ENCODE measurements at regions not wholly inside any gene's neighbourhood (a gene's known extent, or its start where the extent isn't known, plus 50 kb on each side); places are given as distances from the start of the nearest gene placed in this dataset.

DNA sequence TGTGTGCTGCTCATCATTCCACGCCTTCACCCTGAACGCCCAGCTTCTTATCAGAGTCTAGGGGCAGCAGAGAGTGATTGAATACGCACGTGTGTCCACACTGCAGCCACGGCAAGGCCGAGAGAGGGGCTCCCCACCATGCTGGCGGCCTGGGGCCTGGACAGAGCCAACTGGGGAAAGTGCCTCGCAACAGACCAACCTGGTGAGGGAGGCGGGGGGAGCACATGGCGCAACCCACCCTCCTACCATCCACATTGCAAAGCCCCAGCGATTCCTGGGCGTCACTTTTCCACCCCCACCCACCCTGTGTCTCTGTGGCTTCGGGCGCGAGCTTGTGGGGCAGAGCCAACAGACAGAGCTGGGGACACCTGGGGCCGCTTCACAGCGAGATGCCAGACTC is 66.4 kb upstream of the DUSP22 start:
- WGBS, 2 experiments, result 93% methylated on average over 17 of the region's 17 CpGs
- Histone ChIP-seq H3K27ac (ENCODE audit: insufficient read depth, low read depth, low read length, poor library complexity, severe bottlenecking) (no peak overlapping the region), H3K36me3 (ENCODE audit: control insufficient read depth, insufficient read depth, low read length) (no peaks in the 10 kb centered on the region), H3K9me3 (ENCODE audit: control insufficient read depth, low read length) (no peaks in the 10 kb centered on the region), H3K27me3 (ENCODE audit: control insufficient read depth, insufficient read depth, low read length, poor library complexity, severe bottlenecking) (no peaks in the 10 kb centered on the region), H3K4me3 (ENCODE audit: insufficient read depth, low read depth, low read length) (no peak overlapping the region), H3K4me1 (ENCODE audit: control insufficient read depth, insufficient read depth, low read length) (no peaks in the 10 kb centered on the region)

DNA sequence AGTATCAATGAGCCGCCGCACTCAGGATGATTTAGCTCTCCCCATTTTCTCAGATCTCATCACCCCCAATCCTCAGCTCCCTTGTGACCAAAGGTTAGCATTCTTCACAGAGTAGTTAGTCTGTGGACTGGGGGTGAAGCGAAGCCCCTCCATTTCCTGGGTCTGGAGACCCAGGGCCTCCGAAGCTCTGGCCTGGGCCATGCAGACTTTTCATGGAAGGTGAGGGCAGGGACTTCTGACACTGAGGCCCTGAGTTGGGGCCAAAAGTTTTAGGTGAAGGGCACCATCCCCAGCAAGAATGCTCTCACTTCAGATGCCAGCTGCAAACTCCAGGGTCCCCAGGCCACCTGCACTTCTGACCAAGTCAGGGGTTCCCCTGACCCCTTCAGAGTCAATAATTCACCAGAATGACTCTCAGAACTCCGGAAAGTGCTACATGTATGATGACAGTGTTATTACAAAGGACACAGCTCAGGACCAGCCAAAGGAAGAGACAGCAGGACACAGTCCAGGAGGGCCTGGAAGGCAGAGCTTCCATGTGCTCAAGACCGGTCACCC is 65.7 kb upstream of the DUSP22 start:
- Histone ChIP-seq H3K4me3 (ENCODE audit: insufficient read depth, low read depth, low read length) (no peak overlapping the region), H3K36me3 (ENCODE audit: control insufficient read depth, insufficient read depth, low read length) (no peaks in the 10 kb centered on the region), H3K9me3 (ENCODE audit: control insufficient read depth, low read length) (no peaks in the 10 kb centered on the region), H3K4me1 (ENCODE audit: control insufficient read depth, insufficient read depth, low read length) (no peaks in the 10 kb centered on the region), H3K27ac (ENCODE audit: insufficient read depth, low read depth, low read length, poor library complexity, severe bottlenecking) (no peak overlapping the region), H3K27me3 (ENCODE audit: control insufficient read depth, insufficient read depth, low read length, poor library complexity, severe bottlenecking) (no peaks in the 10 kb centered on the region)
- 96 to 97% methylated on average over 6 of the region's 6 CpGs for WGBS, 2 experiments

DNA sequence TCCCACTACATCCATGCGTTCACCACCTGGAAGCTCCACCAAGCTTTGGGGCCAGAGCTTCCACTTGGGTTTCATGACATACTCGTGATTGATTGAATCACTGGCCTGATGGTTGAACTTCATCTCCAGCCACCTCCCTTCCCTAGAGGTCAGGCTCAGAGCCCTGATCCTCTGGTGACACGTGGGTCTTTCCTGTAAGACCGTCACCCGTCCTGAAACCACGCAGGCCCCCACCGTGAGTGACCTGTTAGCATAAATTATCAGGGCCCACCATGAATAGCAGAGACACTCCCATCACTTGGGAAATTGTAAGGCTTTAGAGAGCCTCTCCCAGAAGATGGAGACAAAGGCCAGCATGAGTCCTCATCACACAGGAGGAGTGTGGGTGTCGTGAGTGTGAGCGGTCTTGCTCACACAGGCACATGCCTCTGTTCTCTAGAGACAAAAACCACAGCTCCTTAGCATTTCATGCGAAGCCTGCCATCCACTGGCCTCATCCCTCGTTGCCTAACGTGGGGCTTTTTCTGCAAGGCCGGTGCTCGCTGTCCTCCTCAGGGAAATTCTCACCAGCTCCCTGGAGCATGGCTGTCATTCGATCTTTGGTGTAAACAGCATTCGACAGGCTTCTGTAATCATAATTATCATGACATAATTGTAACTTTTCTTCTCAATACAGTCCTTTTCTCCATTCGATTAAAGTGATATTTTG is 65.1 kb upstream of the DUSP22 start:
- no peaks in the 10 kb centered on the region for H3K27me3 ChIP-seq (ENCODE audit: control insufficient read depth, insufficient read depth, low read length, poor library complexity, severe bottlenecking)
- H3K4me1 ChIP-seq (ENCODE audit: control insufficient read depth, insufficient read depth, low read length), result no peaks in the 10 kb centered on the region
- no peaks in the 10 kb centered on the region for H3K9me3 ChIP-seq (ENCODE audit: control insufficient read depth, low read length)
- no peak overlapping the region for H3K4me3 ChIP-seq (ENCODE audit: insufficient read depth, low read depth, low read length)
- WGBS, 2 experiments, result 89 to 92% methylated on average over 17 of the region's 17 CpGs
- H3K36me3 ChIP-seq (ENCODE audit: control insufficient read depth, insufficient read depth, low read length), result no peaks in the 10 kb centered on the region
- H3K27ac ChIP-seq (ENCODE audit: insufficient read depth, low read depth, low read length, poor library complexity, severe bottlenecking), result no peak overlapping the region

DNA sequence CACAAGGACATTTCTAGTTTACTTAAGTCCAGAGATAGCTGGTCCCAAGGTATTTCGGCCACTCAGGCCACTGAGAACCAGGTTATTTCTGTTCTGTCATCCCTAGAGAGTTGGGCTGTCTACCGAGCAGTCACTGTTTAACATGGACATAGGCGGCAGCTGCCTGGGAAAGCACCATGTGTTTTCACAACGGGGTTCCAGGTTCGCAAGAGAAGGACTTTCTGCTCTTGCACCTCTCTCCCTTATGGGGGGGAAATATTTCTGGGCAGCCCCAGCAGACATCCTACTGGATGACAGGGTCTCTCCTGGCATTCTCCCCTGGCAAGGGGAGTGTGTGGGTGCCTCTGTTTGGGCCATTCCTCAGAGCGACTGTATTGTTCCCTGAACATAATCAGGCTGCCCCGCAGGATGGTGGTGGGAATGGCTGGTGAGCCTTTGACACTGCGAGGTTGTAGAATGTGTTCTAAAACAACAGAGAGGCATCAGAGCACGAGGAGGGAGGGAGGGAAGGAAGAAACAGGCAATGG is 64.4 kb upstream of the DUSP22 start:
- Histone ChIP-seq H3K9me3 (ENCODE audit: control insufficient read depth, low read length) (no peaks in the 10 kb centered on the region), H3K36me3 (ENCODE audit: control insufficient read depth, insufficient read depth, low read length) (no peaks in the 10 kb centered on the region), H3K4me1 (ENCODE audit: control insufficient read depth, insufficient read depth, low read length) (no peaks in the 10 kb centered on the region), H3K4me3 (ENCODE audit: insufficient read depth, low read depth, low read length) (no peak overlapping the region), H3K27me3 (ENCODE audit: control insufficient read depth, insufficient read depth, low read length, poor library complexity, severe bottlenecking) (no peaks in the 10 kb centered on the region), H3K27ac (ENCODE audit: insufficient read depth, low read depth, low read length, poor library complexity, severe bottlenecking) (no peak overlapping the region)
- WGBS, 2 experiments, result 73 to 76% methylated on average over 9 of the region's 9 CpGs

DNA sequence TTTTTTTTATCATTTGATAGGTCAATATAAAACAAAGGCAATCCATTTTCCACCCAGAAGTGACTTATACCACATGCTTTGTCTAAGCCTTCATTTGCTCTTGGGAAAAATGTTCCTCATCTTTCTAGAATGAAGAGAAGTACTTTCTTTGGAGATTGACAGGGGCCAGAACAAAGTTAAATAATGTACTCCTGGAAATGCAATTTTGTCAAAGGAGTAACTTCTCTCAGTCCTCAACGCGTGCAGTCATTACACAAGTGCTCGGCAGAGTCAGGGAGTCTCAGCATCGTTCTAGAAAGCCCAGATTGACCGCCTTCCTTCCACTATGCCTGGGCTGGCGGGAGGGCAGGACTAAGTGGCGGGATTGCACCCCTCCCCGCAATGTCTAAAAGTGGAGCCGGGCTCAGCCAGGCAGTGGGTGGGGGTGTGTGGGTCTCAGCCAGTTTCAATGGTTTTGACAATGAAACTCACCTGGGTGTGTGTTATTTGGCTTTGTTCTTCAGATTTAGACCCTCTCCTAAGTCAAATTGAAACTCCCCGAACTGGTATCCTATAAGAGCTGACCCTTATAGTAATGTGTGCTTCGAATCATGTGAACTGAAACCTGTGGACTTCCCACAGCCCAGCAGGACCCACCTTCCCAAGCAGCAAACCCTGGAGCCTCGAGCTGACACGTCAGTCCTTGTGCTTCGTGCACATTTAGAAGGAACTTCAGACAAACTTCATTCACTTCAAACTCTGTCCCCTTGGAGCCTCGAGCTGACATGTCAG is 63.2 kb upstream of the DUSP22 start:
- H3K4me3 ChIP-seq (ENCODE audit: insufficient read depth, low read depth, low read length), result no peak overlapping the region
- H3K4me1 ChIP-seq (ENCODE audit: control insufficient read depth, insufficient read depth, low read length), result no peaks in the 10 kb centered on the region
- no peak overlapping the region for H3K27ac ChIP-seq (ENCODE audit: insufficient read depth, low read depth, low read length, poor library complexity, severe bottlenecking)
- 92 to 95% methylated on average over 15 of the region's 15 CpGs for WGBS, 2 experiments
- H3K36me3 ChIP-seq (ENCODE audit: control insufficient read depth, insufficient read depth, low read length), result no peaks in the 10 kb centered on the region
- H3K27me3 ChIP-seq (ENCODE audit: control insufficient read depth, insufficient read depth, low read length, poor library complexity, severe bottlenecking), result no peaks in the 10 kb centered on the region
- H3K9me3 ChIP-seq (ENCODE audit: control insufficient read depth, low read length), result no peaks in the 10 kb centered on the region

DNA sequence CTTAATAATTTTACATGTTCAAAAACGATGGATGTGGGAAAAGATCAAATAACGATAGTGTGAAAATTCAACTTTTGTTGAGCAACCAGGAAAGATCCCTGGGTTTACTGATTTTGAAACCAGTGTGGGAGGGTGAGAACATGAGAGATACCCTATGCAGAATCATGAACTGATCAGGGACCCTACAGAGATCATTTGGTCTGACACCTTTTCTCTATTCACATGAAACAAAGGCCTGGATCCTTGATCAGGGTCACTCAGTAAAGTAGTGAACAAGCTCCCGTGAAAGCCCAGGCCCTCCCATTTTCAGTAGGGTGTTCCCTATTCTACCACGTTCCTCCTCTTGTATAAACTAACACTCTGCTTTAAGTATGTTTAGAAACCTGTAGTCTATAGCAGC is 60.5 kb upstream of the DUSP22 start:
- Histone ChIP-seq H3K4me1 (ENCODE audit: control insufficient read depth, insufficient read depth, low read length) (peaks cover 12% of the 10 kb centered on the region), H3K27me3 (ENCODE audit: control insufficient read depth, insufficient read depth, low read length, poor library complexity, severe bottlenecking) (no peaks in the 10 kb centered on the region), H3K27ac (ENCODE audit: insufficient read depth, low read depth, low read length, poor library complexity, severe bottlenecking) (no peak overlapping the region), H3K9me3 (ENCODE audit: control insufficient read depth, low read length) (no peaks in the 10 kb centered on the region), H3K36me3 (ENCODE audit: control insufficient read depth, insufficient read depth, low read length) (no peaks in the 10 kb centered on the region), H3K4me3 (ENCODE audit: insufficient read depth, low read depth, low read length) (no peak overlapping the region)
- WGBS, 2 experiments, result 93 to 95% methylated on average over 4 of the region's 4 CpGs

DNA sequence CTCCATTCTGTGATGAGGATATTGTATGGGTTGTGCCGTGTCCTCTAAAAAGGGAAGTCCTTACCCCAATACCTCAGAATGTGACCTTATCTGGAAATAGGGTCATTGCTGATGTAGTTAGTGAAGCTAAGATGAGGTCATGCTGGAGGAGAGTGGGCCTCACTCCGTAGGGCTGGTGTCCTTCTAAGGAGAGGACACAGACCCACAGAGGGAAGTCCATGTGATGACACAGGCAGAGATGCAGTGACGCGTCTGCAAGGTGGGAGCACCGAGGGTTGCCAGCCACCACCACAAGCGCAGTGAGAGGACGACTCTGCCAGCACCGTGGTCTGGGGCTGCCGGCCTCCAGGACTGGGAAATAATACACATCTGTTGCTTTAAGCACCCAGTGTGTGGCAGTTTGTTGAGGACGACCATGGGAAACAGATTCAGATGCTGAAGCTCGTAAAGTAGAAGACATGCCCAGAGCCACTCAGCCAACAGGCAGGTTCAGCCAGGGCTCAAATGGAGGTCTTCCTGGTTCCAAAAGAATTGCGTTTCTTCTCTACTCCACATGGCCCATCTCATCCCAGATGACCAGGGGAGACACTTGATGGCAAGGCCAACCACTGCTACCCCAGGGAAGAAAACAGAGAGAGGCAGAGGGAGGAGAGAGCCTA is 59.2 kb upstream of the DUSP22 start:
- Histone ChIP-seq H3K4me3 (ENCODE audit: insufficient read depth, low read depth, low read length) (no peak overlapping the region), H3K4me1 (ENCODE audit: control insufficient read depth, insufficient read depth, low read length) (peaks cover 13% of the 10 kb centered on the region), H3K27ac (ENCODE audit: insufficient read depth, low read depth, low read length, poor library complexity, severe bottlenecking) (no peak overlapping the region), H3K9me3 (ENCODE audit: control insufficient read depth, low read length) (no peaks in the 10 kb centered on the region), H3K36me3 (ENCODE audit: control insufficient read depth, insufficient read depth, low read length) (no peaks in the 10 kb centered on the region), H3K27me3 (ENCODE audit: control insufficient read depth, insufficient read depth, low read length, poor library complexity, severe bottlenecking) (no peaks in the 10 kb centered on the region)
- 95% methylated on average over 12 of the region's 12 CpGs for WGBS, 2 experiments

DNA sequence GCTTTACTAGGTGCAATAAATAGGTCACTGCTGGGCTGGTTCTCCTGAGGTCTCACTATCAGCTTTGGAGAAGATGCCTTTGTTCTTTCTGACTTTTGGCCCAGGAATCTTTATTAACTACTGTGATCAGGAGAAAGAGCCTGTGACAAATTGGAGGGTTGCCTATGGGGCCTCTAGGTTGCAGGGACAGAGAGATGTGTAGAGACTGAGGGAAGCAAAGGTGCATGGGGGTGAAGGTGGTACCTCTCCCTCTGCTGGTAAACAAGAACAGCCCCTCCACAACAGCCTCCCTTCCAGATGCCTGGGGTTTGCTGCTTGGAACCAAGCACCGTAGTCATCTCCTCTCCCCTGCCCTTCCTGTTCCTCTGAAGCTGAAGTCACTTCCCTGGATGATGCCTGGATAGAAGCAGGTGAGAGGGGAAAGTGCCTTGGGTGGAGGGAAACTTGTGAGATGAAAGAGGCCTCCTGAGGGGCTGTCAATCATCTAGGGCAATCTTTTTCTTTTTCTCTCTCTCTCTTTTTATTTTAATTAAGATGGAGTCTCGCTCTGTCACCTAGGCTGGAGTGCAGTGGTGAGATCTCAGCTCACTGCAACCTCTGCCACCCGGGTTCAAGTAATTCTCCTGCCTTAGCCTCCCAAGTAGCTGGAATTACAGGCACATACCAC is 57.4 kb upstream of the DUSP22 start:
- H3K27ac ChIP-seq (ENCODE audit: insufficient read depth, low read depth, low read length, poor library complexity, severe bottlenecking), result no peak overlapping the region
- H3K27me3 ChIP-seq (ENCODE audit: control insufficient read depth, insufficient read depth, low read length, poor library complexity, severe bottlenecking), result no peaks in the 10 kb centered on the region
- H3K4me3 ChIP-seq (ENCODE audit: insufficient read depth, low read depth, low read length), result no peak overlapping the region
- WGBS, 2 experiments, result 73 to 84% methylated on average over 2 to 3 of the region's 3 CpGs
- H3K9me3 ChIP-seq (ENCODE audit: control insufficient read depth, low read length), result no peaks in the 10 kb centered on the region
- no peaks in the 10 kb centered on the region for H3K36me3 ChIP-seq (ENCODE audit: control insufficient read depth, insufficient read depth, low read length)
- peaks cover 13% of the 10 kb centered on the region for H3K4me1 ChIP-seq (ENCODE audit: control insufficient read depth, insufficient read depth, low read length)

DNA sequence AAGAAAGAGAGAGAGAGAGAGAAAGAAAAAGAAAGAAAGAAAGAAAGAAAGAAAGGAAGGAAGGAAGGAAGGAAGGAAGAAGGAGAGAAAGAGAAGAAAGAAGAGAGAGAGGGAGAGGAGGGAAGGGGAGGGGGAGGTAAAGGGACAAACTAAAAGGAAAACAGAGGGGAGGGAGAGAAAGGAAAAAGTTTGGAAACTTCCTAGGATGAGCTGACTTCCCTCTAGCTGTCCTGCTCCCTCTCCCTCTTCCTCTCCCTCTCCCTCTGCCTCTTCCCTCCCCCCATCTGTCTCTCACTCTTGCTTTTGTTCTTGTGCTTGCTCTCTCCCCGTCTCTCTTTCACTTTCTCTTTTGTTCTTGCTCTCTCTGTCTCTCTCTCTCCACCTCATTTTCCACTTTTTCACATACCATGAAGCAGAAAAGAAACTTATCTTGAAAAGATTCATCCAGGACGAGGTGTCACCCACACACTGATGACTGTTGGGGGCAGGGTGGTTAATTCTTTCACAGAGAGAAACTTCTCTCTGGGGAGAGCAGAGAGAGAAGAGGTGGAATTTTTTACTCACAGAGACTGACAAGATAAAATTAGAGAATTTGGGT is 56.4 kb upstream of the DUSP22 start:
- Histone ChIP-seq H3K27me3 (ENCODE audit: control insufficient read depth, insufficient read depth, low read length, poor library complexity, severe bottlenecking) (no peaks in the 10 kb centered on the region), H3K36me3 (ENCODE audit: control insufficient read depth, insufficient read depth, low read length) (no peaks in the 10 kb centered on the region), H3K9me3 (ENCODE audit: control insufficient read depth, low read length) (no peaks in the 10 kb centered on the region), H3K4me3 (ENCODE audit: insufficient read depth, low read depth, low read length) (no peak overlapping the region), H3K27ac (ENCODE audit: insufficient read depth, low read depth, low read length, poor library complexity, severe bottlenecking) (no peak overlapping the region), H3K4me1 (ENCODE audit: control insufficient read depth, insufficient read depth, low read length) (peaks cover 13% of the 10 kb centered on the region)
- 5 to 17% methylated on average over 2 of the region's 2 CpGs for WGBS, 2 experiments

Data from ectodermal cell (in vitro differentiated cells).